ENCODE measurements at regions not wholly inside any gene's neighbourhood (a gene's known extent, or its start where the extent isn't known, plus 50 kb on each side); places are given as distances from the start of the nearest gene placed in this dataset.

- DNase-seq, result no peak
Measured at GRCh38 chr3:177589041-177589650, 391.9 kb upstream of the TBL1XR1 start.

DNA sequence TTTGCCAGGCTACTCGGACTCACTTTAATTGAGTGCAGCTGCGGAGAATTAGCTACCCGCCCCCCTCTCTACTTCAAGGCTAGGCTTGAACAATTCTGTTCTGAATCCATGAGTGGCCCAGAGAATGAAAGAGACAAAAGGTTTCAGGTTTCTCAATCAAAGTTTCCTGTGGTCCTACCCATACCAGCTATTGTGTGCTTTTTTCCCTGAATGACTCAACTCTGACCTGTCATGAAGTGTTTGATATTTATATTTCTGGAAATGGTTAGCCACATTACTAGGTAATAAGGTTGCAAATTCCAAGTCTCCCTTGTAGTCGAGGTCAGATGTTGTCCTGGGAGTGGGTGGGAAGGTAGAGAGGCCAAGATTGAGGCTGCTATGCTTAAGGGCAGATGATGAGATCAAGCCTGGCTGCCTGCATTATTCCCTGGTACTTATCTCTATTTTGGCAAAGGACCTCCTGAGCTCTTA, 392.7 kb upstream of the TBL1XR1 start:
- no peak for DNase-seq

DNA sequence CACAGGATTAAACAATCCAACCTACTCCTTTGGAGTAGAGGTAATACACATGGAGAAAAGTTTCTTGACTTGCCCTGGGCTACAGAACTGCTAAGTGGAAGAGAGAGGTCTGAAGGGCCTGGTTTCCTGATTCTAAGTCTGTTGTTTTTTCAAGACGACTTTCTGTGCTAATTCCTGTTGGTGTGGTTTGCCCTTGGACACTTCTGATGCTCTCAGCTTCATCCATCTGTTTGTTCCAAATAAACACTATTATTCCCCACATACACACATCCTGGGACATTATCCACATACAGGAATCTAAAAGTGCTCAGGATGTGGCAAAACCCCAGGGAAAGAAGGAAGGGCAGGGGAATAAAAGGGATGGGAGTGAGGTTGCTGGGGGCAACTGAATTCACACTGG, 393.5 kb upstream of the TBL1XR1 start:
- no peak for DNase-seq

GRCh38 chr3:177591379-177591778, 394.1 kb upstream of the TBL1XR1 start:
- DNase-seq, result no peak

DNA sequence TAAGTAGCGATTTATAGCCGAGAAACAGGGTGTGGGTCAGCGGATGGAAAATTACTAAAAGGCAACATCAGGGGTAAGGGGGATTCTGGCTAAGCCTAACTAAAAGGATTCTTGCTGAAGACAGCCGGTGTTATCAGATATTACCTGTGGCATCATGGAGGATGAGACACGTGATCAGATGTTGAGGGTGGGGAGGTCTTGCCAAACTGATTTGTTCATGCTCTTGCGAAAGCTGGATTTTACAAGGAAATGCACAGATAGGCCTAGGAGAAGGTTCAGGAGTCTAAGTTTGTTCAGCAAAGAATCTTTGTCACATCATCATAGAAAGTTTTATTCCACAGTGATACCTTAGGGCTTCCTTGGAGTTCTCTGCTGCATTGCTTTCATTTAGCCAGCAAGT, 396.8 kb upstream of the TBL1XR1 start:
- no peak for DNase-seq

- no peak for DNase-seq
Measured at GRCh38 chr3:177595530-177596188, 398.4 kb upstream of the TBL1XR1 start.

DNA sequence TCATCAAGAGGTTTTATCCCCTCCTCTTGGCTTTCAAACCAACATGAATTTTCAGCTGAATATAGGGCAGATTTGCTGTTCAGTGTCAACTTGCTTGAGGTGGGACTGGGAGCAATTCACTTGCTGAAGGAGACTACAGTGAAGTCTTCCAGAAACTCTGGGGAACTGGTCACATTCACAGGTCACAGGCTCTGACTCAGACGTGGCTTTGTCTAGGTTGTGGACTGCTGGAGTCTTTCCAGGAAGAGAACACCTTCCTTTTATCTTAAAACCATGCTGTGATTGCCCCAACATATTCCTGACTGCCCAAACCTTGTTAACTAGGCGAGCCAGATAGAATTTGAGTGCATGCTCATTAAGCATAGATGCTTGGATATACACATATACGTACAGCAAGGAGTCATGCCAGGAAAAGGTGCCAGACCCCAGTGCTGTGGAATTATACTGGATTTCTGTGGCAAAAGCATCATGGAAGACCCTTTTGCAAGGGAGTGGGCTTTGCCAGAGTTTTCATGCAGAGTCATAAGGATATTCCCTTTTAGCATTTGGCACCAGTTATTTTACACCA, 399.1 kb upstream of the TBL1XR1 start:
- no peak for DNase-seq

- no peak for DNase-seq
Measured at GRCh38 chr3:177596816-177597271, 399.6 kb upstream of the TBL1XR1 start.

- peak; percentile 29 for DNase-seq
Measured at GRCh38 chr3:177597311-177598096, 400.2 kb upstream of the TBL1XR1 start.

- DNase-seq, result no peak
Measured at GRCh38 chr3:177598097-177598833, 401.0 kb upstream of the TBL1XR1 start.

GRCh38 chr3:177599326-177599725, 402.0 kb upstream of the TBL1XR1 start:
- no peak for DNase-seq

DNA sequence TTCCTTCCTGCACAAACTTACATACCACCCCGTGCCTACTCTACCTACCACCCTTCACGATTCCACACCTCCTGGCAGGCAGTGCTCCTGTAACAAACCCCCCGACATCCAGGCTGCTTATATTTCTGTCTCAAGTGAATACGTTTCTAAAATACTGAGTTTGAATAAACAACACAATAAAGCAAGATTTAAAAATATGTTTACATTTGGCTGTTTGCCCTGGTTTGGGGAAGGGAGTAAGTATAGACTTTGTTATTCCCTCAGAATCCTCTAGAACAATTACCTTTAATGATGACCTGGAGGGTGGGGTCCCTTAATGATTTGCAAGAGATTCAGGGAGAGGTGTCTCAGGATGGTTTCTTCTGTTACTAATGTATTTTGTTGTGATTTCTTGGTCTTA, 402.6 kb upstream of the TBL1XR1 start:
- DNase-seq, result no peak

GRCh38 chr3:177600411-177600810, 403.1 kb upstream of the TBL1XR1 start:
- DNase-seq, result no peak

DNA sequence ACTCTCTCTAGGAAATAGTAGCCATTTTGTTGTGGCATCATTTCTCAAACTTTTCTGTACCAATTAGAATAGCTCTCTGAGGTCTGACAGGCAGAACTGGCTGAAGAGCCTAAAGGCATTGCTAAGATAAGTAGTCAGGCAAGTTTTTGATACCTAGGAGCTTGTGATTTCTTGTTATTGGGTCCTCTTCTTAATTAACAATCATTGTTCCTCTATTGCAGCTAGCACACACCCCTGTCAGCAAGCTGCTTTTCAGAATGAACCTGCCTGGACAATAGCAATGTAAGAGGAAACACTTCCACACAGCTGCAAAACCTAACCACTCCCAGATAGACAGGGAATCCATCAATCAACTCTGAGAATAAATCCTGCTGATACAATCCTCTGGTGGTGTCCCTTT, 403.9 kb upstream of the TBL1XR1 start:
- DNase-seq, result no peak

DNA sequence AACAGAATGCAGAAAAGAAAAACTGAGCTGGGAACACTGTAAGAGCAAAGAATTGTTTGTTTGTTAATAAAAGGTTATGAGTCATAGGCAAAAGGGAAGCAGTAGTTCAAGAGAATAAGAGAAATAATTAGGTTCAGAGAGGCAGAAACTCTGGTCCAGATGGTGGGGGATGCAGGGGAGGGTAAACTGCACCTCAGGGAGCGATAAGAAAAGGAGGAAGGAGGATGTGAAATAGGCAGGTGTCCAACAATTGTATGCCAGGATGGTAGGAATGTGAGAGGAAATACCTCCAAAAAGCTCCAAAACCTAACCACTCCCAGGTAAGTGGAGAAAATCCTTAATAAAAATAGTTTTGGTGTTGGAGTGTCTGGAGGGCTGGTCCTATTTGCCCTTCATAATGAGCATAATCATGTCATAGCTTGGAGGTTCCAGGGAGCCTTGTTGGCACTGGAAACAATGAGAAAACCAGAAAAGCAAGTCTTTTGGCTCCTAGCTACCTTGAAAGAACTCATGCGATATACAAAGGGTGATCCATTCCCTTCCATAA, 405.4 kb upstream of the TBL1XR1 start:
- DNase-seq, result peak; percentile 37

DNA sequence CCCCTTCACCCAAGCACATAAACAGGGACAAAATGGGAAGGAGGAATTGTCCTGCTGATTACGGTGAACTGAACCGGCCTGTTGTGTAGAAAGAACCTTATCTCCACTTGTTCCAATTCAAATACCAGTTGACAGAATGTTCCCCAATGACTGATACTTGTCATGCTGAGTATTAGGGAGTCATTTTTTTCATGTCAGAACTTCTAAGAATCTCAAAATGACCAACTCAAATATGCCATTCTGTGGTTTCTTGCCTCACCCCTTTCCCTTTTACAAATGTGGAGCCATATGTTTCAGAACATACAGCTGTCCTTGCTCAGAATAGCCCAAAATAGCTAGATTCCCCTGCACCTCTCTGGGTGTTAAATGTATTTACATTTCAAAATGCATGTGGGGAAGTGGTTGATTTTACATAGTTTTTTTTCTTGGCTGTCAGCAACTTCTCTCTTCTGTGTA, 405.9 kb upstream of the TBL1XR1 start:
- DNase-seq, result no peak

DNA sequence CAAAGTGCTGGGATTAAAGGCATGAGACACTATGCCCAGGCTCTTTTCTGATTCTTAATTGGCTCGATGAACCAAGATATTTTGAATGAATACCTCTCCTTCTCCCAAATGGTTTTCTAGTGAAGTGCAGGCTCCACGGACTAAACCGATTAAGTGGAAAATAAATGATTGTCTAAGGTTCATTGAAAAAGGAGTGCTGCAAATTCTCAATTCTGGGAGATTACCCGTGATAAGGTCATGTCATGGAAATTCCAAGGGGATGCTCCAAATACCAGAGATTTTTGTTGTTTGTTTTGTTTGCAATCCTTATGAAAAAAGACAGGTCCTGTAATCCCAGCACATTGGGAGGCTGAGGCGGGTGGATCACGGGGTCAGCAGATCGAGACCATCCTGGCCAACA, 406.9 kb upstream of the TBL1XR1 start:
- no peak for DNase-seq

DNA sequence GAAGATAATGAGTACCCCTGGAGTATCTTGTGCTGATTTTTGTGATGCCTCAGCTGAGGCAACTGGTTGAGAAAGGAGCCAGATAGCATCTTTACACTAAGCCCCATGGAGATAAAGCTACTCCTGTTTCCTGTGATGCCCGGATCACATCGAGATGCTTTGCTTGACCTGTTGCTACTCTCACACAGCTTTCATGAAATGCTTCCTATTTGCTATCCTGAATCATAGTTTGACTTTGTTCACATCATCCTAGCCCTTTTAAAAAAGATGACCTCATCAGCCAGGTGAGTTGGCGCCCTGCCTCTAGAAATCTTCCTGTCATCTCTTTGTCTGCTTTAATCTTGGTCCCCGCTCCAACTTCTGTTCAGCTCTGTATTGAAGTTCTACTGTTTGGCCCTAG, 409.6 kb upstream of the TBL1XR1 start:
- no peak for DNase-seq

GRCh38 chr3:177607589-177607988, 410.3 kb upstream of the TBL1XR1 start:
- DNase-seq, result no peak

GRCh38 chr3:177608443-177608842, 411.2 kb upstream of the TBL1XR1 start:
- DNase-seq, result no peak

DNA sequence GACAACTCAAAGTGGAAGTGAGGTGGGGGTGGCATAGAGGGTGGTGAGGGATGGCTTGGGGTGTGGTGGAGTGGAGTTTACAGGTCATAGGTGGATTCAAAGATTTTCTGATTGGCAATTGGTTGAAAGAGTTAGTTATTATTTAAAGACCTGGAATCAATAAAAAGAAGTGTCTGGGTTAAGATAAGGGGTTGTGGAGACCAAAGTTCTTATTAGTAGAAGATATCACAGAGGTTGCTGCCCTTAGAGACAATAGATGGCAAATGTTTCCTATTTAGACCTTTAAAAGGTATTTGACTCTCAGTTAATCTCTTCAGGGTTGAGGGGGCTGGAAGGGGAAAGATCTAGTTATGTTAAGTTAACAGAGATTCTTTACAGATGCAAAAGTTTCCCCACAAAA, 412.3 kb upstream of the TBL1XR1 start:
- no peak for DNase-seq

GRCh38 chr3:177610262-177610661, 413.0 kb upstream of the TBL1XR1 start:
- no peak for DNase-seq

Measured in NCI-H1694 (cell line).